A673 (cell line): ENCODE measurements at regions not wholly inside any gene's neighbourhood (a gene's known extent, or its start where the extent isn't known, plus 50 kb on each side); places are given as distances from the start of the nearest gene placed in this dataset.

Experiments used
- EZH2 ChIP-seq: fragments of 200-600 bp; sonication (generic); IDR thresholded peaks from 2 replicates; pipeline ENCODE4 v1.6.1; 2017; ENCODE audit warnings: borderline replicate concordance, low read depth, mild to moderate bottlenecking, mixed read lengths, antibody characterized with exemption, low read length; ENCODE audit not compliant: poor library complexity, severe bottlenecking
- TF ChIP-seq, protein P1 (sequence below): fragments of 300-800, 200-600 bp; sonication (generic); conservative IDR thresholded peaks from 2 replicates; pipeline ENCODE4 v1.5.1; 2017; ENCODE audit warnings: low read depth, mild to moderate bottlenecking, antibody characterized with exemption, low read length, moderate library complexity, mixed read lengths

DNA sequence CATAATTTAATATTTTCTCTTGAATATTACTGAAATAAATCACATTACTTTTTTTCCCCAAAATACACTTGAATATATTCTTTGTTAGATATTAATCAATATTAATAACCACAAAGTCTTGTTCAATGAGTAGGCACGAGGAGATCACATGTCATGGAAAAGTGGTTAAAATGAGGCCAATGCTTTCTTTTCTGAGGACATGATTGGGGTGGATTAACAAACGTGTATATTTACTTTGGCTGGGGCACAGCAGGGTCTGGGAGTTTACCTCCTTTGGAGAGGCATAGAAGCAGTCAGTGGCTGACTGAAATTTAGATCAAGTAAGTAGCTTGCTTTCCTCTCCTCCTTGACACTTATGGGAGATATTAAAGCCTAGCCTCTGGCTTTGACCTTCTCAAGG, 664.3 kb upstream of the B3GALT2 start:
- TF ChIP-seq, protein P1, sequence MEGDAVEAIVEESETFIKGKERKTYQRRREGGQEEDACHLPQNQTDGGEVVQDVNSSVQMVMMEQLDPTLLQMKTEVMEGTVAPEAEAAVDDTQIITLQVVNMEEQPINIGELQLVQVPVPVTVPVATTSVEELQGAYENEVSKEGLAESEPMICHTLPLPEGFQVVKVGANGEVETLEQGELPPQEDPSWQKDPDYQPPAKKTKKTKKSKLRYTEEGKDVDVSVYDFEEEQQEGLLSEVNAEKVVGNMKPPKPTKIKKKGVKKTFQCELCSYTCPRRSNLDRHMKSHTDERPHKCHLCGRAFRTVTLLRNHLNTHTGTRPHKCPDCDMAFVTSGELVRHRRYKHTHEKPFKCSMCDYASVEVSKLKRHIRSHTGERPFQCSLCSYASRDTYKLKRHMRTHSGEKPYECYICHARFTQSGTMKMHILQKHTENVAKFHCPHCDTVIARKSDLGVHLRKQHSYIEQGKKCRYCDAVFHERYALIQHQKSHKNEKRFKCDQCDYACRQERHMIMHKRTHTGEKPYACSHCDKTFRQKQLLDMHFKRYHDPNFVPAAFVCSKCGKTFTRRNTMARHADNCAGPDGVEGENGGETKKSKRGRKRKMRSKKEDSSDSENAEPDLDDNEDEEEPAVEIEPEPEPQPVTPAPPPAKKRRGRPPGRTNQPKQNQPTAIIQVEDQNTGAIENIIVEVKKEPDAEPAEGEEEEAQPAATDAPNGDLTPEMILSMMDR, result no peak
- TF ChIP-seq EZH2, result no peak
